ENCODE measurements at regions not wholly inside any gene's neighbourhood (a gene's known extent, or its start where the extent isn't known, plus 50 kb on each side); places are given as distances from the start of the nearest gene placed in this dataset.

DNA sequence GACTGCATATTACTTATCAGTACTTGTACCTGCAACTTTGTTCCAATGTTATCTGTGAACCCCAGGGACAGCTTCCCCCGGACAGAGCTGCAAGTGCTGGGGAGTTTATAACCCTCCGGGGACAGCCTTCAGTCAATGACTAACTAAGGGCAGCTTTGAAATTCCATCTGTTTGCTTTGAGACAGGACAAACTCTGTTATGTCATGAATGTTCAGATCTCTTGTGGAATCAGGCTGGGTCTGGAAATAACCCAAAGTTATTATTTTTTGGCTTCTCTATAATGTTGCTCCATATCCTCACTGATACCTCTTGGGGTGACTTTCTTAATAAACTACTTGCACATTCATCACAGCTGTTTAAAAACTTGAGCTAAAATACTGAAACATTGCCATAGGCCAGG lies 617.5 kb upstream of the TLE4 start:
- 97% methylated on average over 2 of the region's 2 CpGs; no CpG with 5 or more reads in 1 of the 2 experiments for WGBS, 2 experiments (ENCODE audit: extremely low coverage in 1 of 2, insufficient coverage in 1 of 2, insufficient read length in 1 of 2, insufficient replicate concordance in 2 of 2, low coverage in 1 of 2, low lambda C conversion rate in 2 of 2, missing lambda C conversion rate in 1 of 2)
- POLR2A ChIA-PET (ENCODE audit: partially characterized antibody): no interaction called here

More for the DNA sequence above, 617.5 kb upstream of the TLE4 start:
- Histone ChIP-seq H2BK12ac (ENCODE audit: low read depth, low read length) (no peak overlapping the region), H3K4ac (replicated peaks; ENCODE audit: insufficient read length, low read depth, low read length) (no peak overlapping the region), H3K27me3 (replicated peaks in 1 of 4; ENCODE audit: control insufficient read depth in 3 of 4, extremely low read depth in 1 of 4, insufficient read depth in 3 of 4, low read length in 3 of 4) (no peaks in the 10 kb centered on the region), H2AFZ (ENCODE audit: low read length) (no peak overlapping the region), H3K9me3 (ENCODE audit: insufficient read depth in 2 of 2, low read depth in 1 of 2, low read length in 1 of 2) (peaks cover 14 to 15% of the 10 kb centered on the region in 2 experiments; a peak in 3 of 4 replicates), H3K4me1 (replicated peaks in 1 of 4; ENCODE audit: control insufficient read depth in 3 of 4, insufficient read depth in 4 of 4, low read length in 3 of 4) (no peaks in the 10 kb centered on the region), H3K14ac (ENCODE audit: insufficient read length) (no peak overlapping the region), H2BK120ac (replicated peaks; ENCODE audit: low read depth, low read length) (no peak overlapping the region), H3K4me3 (ENCODE audit: extremely low read depth in 1 of 4, insufficient read depth in 2 of 4, low read depth in 3 of 4, low read length in 4 of 4) (no peak overlapping the region), H2BK20ac (ENCODE audit: low read length) (no peak overlapping the region), H4K20me1 (replicated peaks in 1 of 2; ENCODE audit: control insufficient read depth in 1 of 2, insufficient read depth in 2 of 2, low read length in 2 of 2) (no peaks in the 10 kb centered on the region), H3K18ac (ENCODE audit: extremely low read depth, low read length) (no peak overlapping the region), H2AK5ac (ENCODE audit: low read depth, low read length) (no peak overlapping the region), H4K91ac (replicated peaks; ENCODE audit: insufficient read length, low read length) (no peak overlapping the region), H3K23me2 (ENCODE audit: low read depth, low read length) (no peaks in the 10 kb centered on the region), H3K56ac (replicated peaks; ENCODE audit: insufficient read length, low read depth, low read length) (no peak overlapping the region), H3K23ac (ENCODE audit: insufficient read length) (no peak overlapping the region), H3K27ac (ENCODE audit: low read depth, low read length) (no peak overlapping the region), H4K5ac (ENCODE audit: insufficient read length, low read depth, low read length) (no peak overlapping the region), H2BK15ac (ENCODE audit: low read length) (no peak overlapping the region), H3K9ac (replicated peaks in 1 of 4; ENCODE audit: extremely low read depth in 1 of 4, low read depth in 3 of 4, low read length in 3 of 4) (no peak overlapping the region), H4K8ac (ENCODE audit: extremely low read depth, insufficient read depth, low read length) (no peak overlapping the region), H3K79me2 (ENCODE audit: control insufficient read depth in 1 of 2, insufficient read depth in 2 of 2, low read length in 2 of 2) (no peaks in the 10 kb centered on the region), H3K36me3 (ENCODE audit: control insufficient read depth in 2 of 4, insufficient read depth in 4 of 4, low read length in 3 of 4) (no peaks in the 10 kb centered on the region), H2BK5ac (ENCODE audit: low read depth, low read length) (no peak overlapping the region), H3K79me1 (ENCODE audit: low read depth, low read length) (no peaks in the 10 kb centered on the region), H3K4me2 (ENCODE audit: insufficient read depth in 1 of 2, low read depth in 2 of 2, low read length in 2 of 2) (no peak overlapping the region)
- CTCF ChIA-PET (ENCODE audit: partially characterized antibody): no interaction called here
- DNase-seq (ENCODE audit: low read depth in 1 of 2, low spot score in 2 of 2) (no peak), FAIRE-seq (no peak)
- TF ChIP-seq HDAC2 (IDR thresholded peaks at IDR 0.05; ENCODE audit: borderline replicate concordance in 1 of 2, low read depth in 2 of 2, low read length in 2 of 2): no peak
- TF ChIP-seq CBX5 (IDR thresholded peaks at IDR 0.05; ENCODE audit: low read depth, low read length): no peak
- no peak for TF ChIP-seq ZNF274 (IDR thresholded peaks at IDR 0.05; ENCODE audit: borderline replicate concordance, extremely low read depth, low read length)
- TF ChIP-seq, protein P1, sequence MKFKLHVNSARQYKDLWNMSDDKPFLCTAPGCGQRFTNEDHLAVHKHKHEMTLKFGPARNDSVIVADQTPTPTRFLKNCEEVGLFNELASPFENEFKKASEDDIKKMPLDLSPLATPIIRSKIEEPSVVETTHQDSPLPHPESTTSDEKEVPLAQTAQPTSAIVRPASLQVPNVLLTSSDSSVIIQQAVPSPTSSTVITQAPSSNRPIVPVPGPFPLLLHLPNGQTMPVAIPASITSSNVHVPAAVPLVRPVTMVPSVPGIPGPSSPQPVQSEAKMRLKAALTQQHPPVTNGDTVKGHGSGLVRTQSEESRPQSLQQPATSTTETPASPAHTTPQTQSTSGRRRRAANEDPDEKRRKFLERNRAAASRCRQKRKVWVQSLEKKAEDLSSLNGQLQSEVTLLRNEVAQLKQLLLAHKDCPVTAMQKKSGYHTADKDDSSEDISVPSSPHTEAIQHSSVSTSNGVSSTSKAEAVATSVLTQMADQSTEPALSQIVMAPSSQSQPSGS (IDR thresholded peaks at IDR 0.05; ENCODE audit: low read length): no peak
- TF ChIP-seq CBX8 (IDR thresholded peaks at IDR 0.05; ENCODE audit: borderline replicate concordance, low read depth, low read length): no peak
- no peak for TF ChIP-seq TAF1 (IDR thresholded peaks at IDR 0.05; ENCODE audit: low read depth, low read length)
- TF ChIP-seq SIN3A (conservative IDR thresholded peaks at IDR 0.05 in 1 of 2, IDR thresholded peaks at IDR 0.05 in 1 of 2; ENCODE audit: low read depth in 1 of 2, low read length in 2 of 2): no peak
- no peak for TF ChIP-seq RNF2 (IDR thresholded peaks at IDR 0.05; ENCODE audit: borderline replicate concordance, low read depth, low read length, missing control alignments, poor library complexity, severe bottlenecking)
- no peak for TF ChIP-seq RBBP5 (IDR thresholded peaks at IDR 0.05; ENCODE audit: borderline replicate concordance, low read depth, low read length)
- TF ChIP-seq SUZ12 (IDR thresholded peaks at IDR 0.05; ENCODE audit: low read length): no peak
- TF ChIP-seq CREB1 (IDR thresholded peaks at IDR 0.05): no peak
- no peak for TF ChIP-seq HDAC6 (IDR thresholded peaks at IDR 0.05; ENCODE audit: low read depth, low read length)
- no peak for TF ChIP-seq GTF2F1 (IDR thresholded peaks at IDR 0.05; ENCODE audit: borderline replicate concordance, low read depth, low read length)
